ENCODE measurements at regions not wholly inside any gene's neighbourhood (a gene's known extent, or its start where the extent isn't known, plus 50 kb on each side); places are given as distances from the start of the nearest gene placed in this dataset.

- Histone ChIP-seq H3K4me1 (ENCODE audit: control insufficient read depth, insufficient read depth, low read length) (no peaks in the 10 kb centered on the region), H3K27me3 (ENCODE audit: control insufficient read depth, insufficient read depth, low read length) (no peaks in the 10 kb centered on the region), H3K36me3 (ENCODE audit: control insufficient read depth, insufficient read depth, low read length) (no peaks in the 10 kb centered on the region), H3K4me3 (ENCODE audit: low read length) (no peak overlapping the region), H3K9me3 (ENCODE audit: control insufficient read depth, low read depth, low read length) (no peaks in the 10 kb centered on the region), H3K27ac (ENCODE audit: low read length) (no peak overlapping the region)
- WGBS (ENCODE audit: insufficient coverage, low lambda C conversion rate), result no CpG with 5 or more reads among the region's 2 CpGs
- DNase-seq, result no peak
Observed at GRCh38 chr15:55033574-55033973, 163.2 kb downstream of the RSL24D1 start.

- Histone ChIP-seq H3K36me3 (ENCODE audit: control insufficient read depth, insufficient read depth, low read length) (no peaks in the 10 kb centered on the region), H3K27ac (ENCODE audit: low read length) (no peak overlapping the region), H3K9me3 (ENCODE audit: control insufficient read depth, low read depth, low read length) (no peaks in the 10 kb centered on the region), H3K4me1 (ENCODE audit: control insufficient read depth, insufficient read depth, low read length) (no peaks in the 10 kb centered on the region), H3K4me3 (ENCODE audit: low read length) (no peak overlapping the region), H3K27me3 (ENCODE audit: control insufficient read depth, insufficient read depth, low read length) (no peaks in the 10 kb centered on the region)
- no peak for DNase-seq
- WGBS (ENCODE audit: insufficient coverage, low lambda C conversion rate), result 0% methylated on average over 1 of the region's 5 CpGs
Observed at GRCh38 chr15:55031727-55032126, 165.0 kb downstream of the RSL24D1 start.

GRCh38 chr15:55026381-55026780 is 170.4 kb downstream of the RSL24D1 start:
- no peak overlapping the region for H3K4me3 ChIP-seq (ENCODE audit: low read length)
- no peaks in the 10 kb centered on the region for H3K4me1 ChIP-seq (ENCODE audit: control insufficient read depth, insufficient read depth, low read length)
- no peak for DNase-seq
- H3K27me3 ChIP-seq (ENCODE audit: control insufficient read depth, insufficient read depth, low read length), result no peaks in the 10 kb centered on the region
- H3K36me3 ChIP-seq (ENCODE audit: control insufficient read depth, insufficient read depth, low read length), result no peaks in the 10 kb centered on the region
- no peak overlapping the region for H3K27ac ChIP-seq (ENCODE audit: low read length)
- WGBS (ENCODE audit: insufficient coverage, low lambda C conversion rate), result no CpG with 5 or more reads among the region's 1 CpG
- no peaks in the 10 kb centered on the region for H3K9me3 ChIP-seq (ENCODE audit: control insufficient read depth, low read depth, low read length)

GRCh38 chr15:55017635-55018034 is 179.1 kb downstream of the RSL24D1 start:
- Histone ChIP-seq H3K4me3 (ENCODE audit: low read length) (no peak overlapping the region), H3K4me1 (ENCODE audit: control insufficient read depth, insufficient read depth, low read length) (no peaks in the 10 kb centered on the region), H3K27ac (ENCODE audit: low read length) (no peak overlapping the region), H3K36me3 (ENCODE audit: control insufficient read depth, insufficient read depth, low read length) (no peaks in the 10 kb centered on the region), H3K9me3 (ENCODE audit: control insufficient read depth, low read depth, low read length) (no peaks in the 10 kb centered on the region), H3K27me3 (ENCODE audit: control insufficient read depth, insufficient read depth, low read length) (no peaks in the 10 kb centered on the region)
- no peak for DNase-seq

- WGBS (ENCODE audit: insufficient coverage, low lambda C conversion rate), result 86% methylated on average over 4 of the region's 7 CpGs
- Histone ChIP-seq H3K4me1 (ENCODE audit: control insufficient read depth, insufficient read depth, low read length) (no peaks in the 10 kb centered on the region), H3K27ac (ENCODE audit: low read length) (no peak overlapping the region), H3K9me3 (ENCODE audit: control insufficient read depth, low read depth, low read length) (no peaks in the 10 kb centered on the region), H3K4me3 (ENCODE audit: low read length) (no peak overlapping the region), H3K36me3 (ENCODE audit: control insufficient read depth, insufficient read depth, low read length) (no peaks in the 10 kb centered on the region), H3K27me3 (ENCODE audit: control insufficient read depth, insufficient read depth, low read length) (no peaks in the 10 kb centered on the region)
- no peak for DNase-seq
Observed at GRCh38 chr15:55016225-55016624, 180.5 kb downstream of the RSL24D1 start.

GRCh38 chr15:55015093-55015445 is 181.7 kb downstream of the RSL24D1 start:
- Histone ChIP-seq H3K27me3 (ENCODE audit: control insufficient read depth, insufficient read depth, low read length) (no peaks in the 10 kb centered on the region), H3K9me3 (ENCODE audit: control insufficient read depth, low read depth, low read length) (no peaks in the 10 kb centered on the region), H3K27ac (ENCODE audit: low read length) (no peak overlapping the region), H3K4me1 (ENCODE audit: control insufficient read depth, insufficient read depth, low read length) (no peaks in the 10 kb centered on the region), H3K4me3 (ENCODE audit: low read length) (no peak overlapping the region), H3K36me3 (ENCODE audit: control insufficient read depth, insufficient read depth, low read length) (no peaks in the 10 kb centered on the region)
- WGBS (ENCODE audit: insufficient coverage, low lambda C conversion rate), result 67% methylated on average over 1 of the region's 3 CpGs
- DNase-seq, result no peak

- no peak overlapping the region for H3K4me3 ChIP-seq (ENCODE audit: low read length)
- H3K27me3 ChIP-seq (ENCODE audit: control insufficient read depth, insufficient read depth, low read length), result no peaks in the 10 kb centered on the region
- no peak for DNase-seq
- H3K9me3 ChIP-seq (ENCODE audit: control insufficient read depth, low read depth, low read length), result no peaks in the 10 kb centered on the region
- H3K36me3 ChIP-seq (ENCODE audit: control insufficient read depth, insufficient read depth, low read length), result no peaks in the 10 kb centered on the region
- H3K4me1 ChIP-seq (ENCODE audit: control insufficient read depth, insufficient read depth, low read length), result no peaks in the 10 kb centered on the region
- 100% methylated on average over 1 of the region's 1 CpG for WGBS (ENCODE audit: insufficient coverage, low lambda C conversion rate)
- H3K27ac ChIP-seq (ENCODE audit: low read length), result no peak overlapping the region
Observed at GRCh38 chr15:55014391-55015092, 182.2 kb downstream of the RSL24D1 start.

- Histone ChIP-seq H3K27ac (ENCODE audit: low read length) (no peak overlapping the region), H3K9me3 (ENCODE audit: control insufficient read depth, low read depth, low read length) (no peaks in the 10 kb centered on the region), H3K36me3 (ENCODE audit: control insufficient read depth, insufficient read depth, low read length) (no peaks in the 10 kb centered on the region), H3K27me3 (ENCODE audit: control insufficient read depth, insufficient read depth, low read length) (no peaks in the 10 kb centered on the region), H3K4me3 (ENCODE audit: low read length) (no peak overlapping the region), H3K4me1 (ENCODE audit: control insufficient read depth, insufficient read depth, low read length) (no peaks in the 10 kb centered on the region)
- no CpG with 5 or more reads among the region's 4 CpGs for WGBS (ENCODE audit: insufficient coverage, low lambda C conversion rate)
- DNase-seq, result peak in 1 of 2 donors; percentile 1
Observed at GRCh38 chr15:55008421-55008820, 188.3 kb downstream of the RSL24D1 start.

- H3K4me3 ChIP-seq (ENCODE audit: low read length), result no peak overlapping the region
- no peaks in the 10 kb centered on the region for H3K9me3 ChIP-seq (ENCODE audit: control insufficient read depth, low read depth, low read length)
- no peaks in the 10 kb centered on the region for H3K36me3 ChIP-seq (ENCODE audit: control insufficient read depth, insufficient read depth, low read length)
- 100% methylated on average over 2 of the region's 5 CpGs for WGBS (ENCODE audit: insufficient coverage, low lambda C conversion rate)
- no peaks in the 10 kb centered on the region for H3K4me1 ChIP-seq (ENCODE audit: control insufficient read depth, insufficient read depth, low read length)
- H3K27me3 ChIP-seq (ENCODE audit: control insufficient read depth, insufficient read depth, low read length), result no peaks in the 10 kb centered on the region
- peak; percentile 4 to 18 for DNase-seq
- no peak overlapping the region for H3K27ac ChIP-seq (ENCODE audit: low read length)
Observed at GRCh38 chr15:55007561-55007960, 189.2 kb downstream of the RSL24D1 start.

GRCh38 chr15:55005679-55006078 is 191.1 kb downstream of the RSL24D1 start:
- Histone ChIP-seq H3K4me1 (ENCODE audit: control insufficient read depth, insufficient read depth, low read length) (no peaks in the 10 kb centered on the region), H3K36me3 (ENCODE audit: control insufficient read depth, insufficient read depth, low read length) (no peaks in the 10 kb centered on the region), H3K9me3 (ENCODE audit: control insufficient read depth, low read depth, low read length) (no peaks in the 10 kb centered on the region), H3K27ac (ENCODE audit: low read length) (no peak overlapping the region), H3K4me3 (ENCODE audit: low read length) (no peak overlapping the region), H3K27me3 (ENCODE audit: control insufficient read depth, insufficient read depth, low read length) (no peaks in the 10 kb centered on the region)
- no peak for DNase-seq
